ENCODE measurements at regions not wholly inside any gene's neighbourhood (a gene's known extent, or its start where the extent isn't known, plus 50 kb on each side); places are given as distances from the start of the nearest gene placed in this dataset.

GRCh38 chr18:68150961-68151360 is 563.9 kb downstream of the TMX3 start:
- no peak for TF ChIP-seq POLR2A (IDR thresholded peaks at IDR 0.05)
- TF ChIP-seq, protein P1, sequence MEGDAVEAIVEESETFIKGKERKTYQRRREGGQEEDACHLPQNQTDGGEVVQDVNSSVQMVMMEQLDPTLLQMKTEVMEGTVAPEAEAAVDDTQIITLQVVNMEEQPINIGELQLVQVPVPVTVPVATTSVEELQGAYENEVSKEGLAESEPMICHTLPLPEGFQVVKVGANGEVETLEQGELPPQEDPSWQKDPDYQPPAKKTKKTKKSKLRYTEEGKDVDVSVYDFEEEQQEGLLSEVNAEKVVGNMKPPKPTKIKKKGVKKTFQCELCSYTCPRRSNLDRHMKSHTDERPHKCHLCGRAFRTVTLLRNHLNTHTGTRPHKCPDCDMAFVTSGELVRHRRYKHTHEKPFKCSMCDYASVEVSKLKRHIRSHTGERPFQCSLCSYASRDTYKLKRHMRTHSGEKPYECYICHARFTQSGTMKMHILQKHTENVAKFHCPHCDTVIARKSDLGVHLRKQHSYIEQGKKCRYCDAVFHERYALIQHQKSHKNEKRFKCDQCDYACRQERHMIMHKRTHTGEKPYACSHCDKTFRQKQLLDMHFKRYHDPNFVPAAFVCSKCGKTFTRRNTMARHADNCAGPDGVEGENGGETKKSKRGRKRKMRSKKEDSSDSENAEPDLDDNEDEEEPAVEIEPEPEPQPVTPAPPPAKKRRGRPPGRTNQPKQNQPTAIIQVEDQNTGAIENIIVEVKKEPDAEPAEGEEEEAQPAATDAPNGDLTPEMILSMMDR (IDR thresholded peaks at IDR 0.05) = no peak

All from upper lobe of left lung (tissue), 4 donors.